GM21528 (cell line): ENCODE measurements at regions not wholly inside any gene's neighbourhood (a gene's known extent, or its start where the extent isn't known, plus 50 kb on each side); places are given as distances from the start of the nearest gene placed in this dataset.

Source experiments
- ATAC-seq: cut with Tn5 transposase; IDR thresholded peaks from one replicate; pipeline ENCODE4 v1.9.1; 2021; ENCODE audit warnings: mild to moderate bottlenecking, moderate library complexity; ENCODE audit not compliant: unreplicated experiment, low FRiP score

DNA sequence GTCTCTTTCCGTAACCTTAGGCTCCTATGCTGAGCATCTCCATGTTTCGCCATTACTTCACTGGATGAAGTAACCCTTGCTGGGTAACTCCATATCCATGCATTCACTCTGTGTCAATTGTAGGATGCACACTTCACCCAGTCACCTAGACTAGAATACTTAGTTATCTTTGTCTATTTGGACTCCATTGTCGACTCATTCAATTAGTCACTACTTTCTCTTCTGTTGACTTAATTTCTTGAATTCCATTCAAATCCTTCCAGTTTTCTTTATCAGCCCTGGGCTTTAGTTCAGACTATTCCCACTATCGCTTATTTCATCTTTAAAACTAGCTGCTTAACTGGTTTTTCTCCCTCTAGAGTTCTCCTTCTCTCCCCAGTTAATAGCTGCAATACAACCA lies 111.3 kb upstream of the TNS3 start:
- no peak for ATAC-seq

GRCh38 chr7:47691988-47692387 lies 110.1 kb upstream of the TNS3 start:
- no peak for ATAC-seq

- ATAC-seq, result no peak
Observed at GRCh38 chr7:47690902-47691558, 109.1 kb upstream of the TNS3 start.

DNA sequence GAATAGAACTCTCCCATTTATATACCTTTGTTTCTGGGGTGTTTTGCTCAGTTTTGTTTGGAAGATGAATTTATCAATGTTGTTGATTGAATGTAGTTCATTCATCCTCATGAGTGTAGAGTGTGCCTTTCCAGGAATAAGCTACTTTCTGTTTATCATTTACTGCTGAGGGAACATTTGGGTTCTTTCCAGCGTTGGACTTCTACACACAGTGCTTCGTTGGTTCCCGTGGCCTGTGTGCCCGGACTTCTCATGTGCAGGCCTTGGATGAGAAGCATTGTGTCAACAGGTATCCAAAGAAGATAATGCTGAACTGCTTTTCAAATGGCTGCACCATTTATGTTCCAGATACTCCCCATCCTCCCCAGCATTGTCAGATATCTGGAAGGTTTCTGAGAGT lies 107.6 kb upstream of the TNS3 start:
- ATAC-seq, result no peak

DNA sequence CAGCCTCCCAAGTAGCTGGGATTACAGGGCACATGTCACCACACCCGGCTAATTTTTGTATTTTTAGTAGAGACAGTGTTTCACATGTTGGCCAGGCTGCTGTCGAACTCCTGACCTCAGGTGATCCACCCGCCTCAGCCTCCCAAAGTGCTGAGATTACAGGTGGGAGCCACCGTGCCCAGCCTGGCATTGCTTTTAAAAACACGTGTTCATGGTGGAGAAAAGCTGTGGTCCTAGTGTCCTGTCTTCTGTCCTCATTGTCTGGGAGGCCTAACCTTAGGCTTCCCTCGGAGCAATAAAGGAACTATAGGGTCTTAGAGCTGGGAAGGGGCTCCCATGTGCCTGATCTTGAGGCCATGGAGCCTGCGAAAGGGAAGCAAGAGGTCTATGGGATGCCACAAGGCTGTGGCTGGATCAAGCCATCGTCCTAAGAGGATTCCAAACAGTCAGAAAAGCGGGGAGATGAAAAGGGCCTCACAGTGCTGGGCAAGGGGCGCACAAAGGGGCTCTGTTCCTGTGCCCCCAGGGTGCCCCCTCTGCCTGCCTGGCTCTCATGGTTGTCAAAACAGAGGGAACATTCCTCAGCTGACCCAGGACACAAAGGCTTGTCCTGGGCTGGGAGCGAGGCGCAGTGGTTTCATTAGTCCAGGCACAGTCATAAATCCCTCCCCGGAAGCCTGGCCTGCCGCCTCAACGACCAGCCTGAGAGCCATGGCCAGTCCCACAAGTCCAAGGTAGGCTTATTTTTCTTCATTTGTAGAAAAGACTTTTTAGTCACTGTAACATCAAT lies 106.6 kb upstream of the TNS3 start:
- ATAC-seq, result no peak

DNA sequence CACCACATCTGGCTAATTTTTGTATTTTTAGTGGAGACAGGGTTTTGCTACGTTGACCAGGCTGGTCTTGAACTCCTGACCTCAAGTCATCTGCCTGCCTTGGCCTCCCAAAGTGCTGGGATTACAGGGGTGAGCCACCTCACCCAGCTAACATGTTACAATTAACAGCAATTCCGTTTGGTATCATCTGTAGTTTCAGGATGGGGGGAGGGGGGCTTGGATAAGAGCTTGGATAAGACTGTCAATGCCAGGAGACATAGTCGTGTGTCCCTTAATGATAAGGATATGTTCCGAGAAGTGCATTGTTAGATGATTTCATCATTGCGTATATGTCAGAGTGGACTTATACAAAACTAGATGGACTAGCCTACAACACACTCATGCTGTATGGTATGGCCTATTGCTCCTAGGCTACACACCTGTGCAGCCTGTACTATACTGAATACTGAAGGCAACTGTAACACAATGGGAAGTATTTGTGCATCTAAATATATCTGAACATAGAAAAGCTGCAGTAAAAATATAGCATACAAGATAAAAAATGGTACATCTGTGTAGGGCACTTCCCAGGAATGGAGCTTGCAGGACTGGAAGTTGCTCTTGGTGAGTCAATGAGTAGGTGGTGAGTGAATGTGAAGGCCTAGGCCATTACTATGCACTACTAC lies 103.9 kb upstream of the TNS3 start:
- no peak for ATAC-seq

- ATAC-seq, result no peak
Observed at GRCh38 chr7:47685151-47685550, 103.2 kb upstream of the TNS3 start.

DNA sequence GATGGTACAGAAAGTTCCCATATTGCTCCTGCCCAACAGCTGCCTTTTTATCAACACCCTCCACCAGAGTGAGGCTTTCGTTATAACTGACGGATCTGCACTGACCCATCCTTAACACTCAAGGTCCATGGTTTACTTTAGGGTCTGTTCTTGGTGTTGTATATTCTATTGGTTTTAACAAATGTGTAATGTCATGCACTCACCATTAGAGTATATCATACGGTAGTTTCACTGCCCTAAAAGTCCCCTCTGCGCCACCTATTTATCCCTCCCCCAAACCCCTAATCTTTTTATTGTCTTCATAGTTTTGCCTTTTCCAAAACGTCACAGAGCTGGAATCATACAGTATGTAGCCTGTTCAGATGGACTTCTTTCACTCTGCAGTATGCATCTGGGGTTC lies 102.8 kb upstream of the TNS3 start:
- no peak for ATAC-seq

- no peak for ATAC-seq
Observed at GRCh38 chr7:47683485-47683898, 101.6 kb upstream of the TNS3 start.

- no peak for ATAC-seq
Observed at GRCh38 chr7:47682874-47683273, 101.0 kb upstream of the TNS3 start.

GRCh38 chr7:47681249-47681810 lies 99.4 kb upstream of the TNS3 start:
- ATAC-seq, result no peak

- ATAC-seq, result no peak
Observed at GRCh38 chr7:47678641-47679380, 96.9 kb upstream of the TNS3 start.

GRCh38 chr7:47677664-47678063 lies 95.8 kb upstream of the TNS3 start:
- ATAC-seq, result no peak

DNA sequence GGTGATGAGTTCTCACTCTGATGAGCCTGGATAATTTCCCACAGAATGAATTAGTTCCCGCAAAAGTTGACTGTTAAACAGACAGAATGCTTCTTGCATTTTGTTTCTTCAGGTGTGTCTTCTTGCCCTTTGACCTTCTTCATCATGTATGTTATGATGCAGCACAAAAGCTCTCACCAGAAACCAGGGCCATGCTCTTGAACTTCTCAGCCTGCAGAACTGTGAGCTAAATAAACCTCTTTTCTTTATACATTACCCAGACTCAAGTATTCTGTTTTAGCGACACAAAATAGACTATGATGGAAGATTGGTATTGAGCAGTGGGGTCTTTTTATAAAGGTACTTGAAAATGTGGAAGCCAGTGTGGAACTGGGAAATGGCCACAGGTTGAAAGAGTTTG lies 95.2 kb upstream of the TNS3 start:
- ATAC-seq, result no peak

- no peak for ATAC-seq
Observed at GRCh38 chr7:47672977-47673381, 91.1 kb upstream of the TNS3 start.

DNA sequence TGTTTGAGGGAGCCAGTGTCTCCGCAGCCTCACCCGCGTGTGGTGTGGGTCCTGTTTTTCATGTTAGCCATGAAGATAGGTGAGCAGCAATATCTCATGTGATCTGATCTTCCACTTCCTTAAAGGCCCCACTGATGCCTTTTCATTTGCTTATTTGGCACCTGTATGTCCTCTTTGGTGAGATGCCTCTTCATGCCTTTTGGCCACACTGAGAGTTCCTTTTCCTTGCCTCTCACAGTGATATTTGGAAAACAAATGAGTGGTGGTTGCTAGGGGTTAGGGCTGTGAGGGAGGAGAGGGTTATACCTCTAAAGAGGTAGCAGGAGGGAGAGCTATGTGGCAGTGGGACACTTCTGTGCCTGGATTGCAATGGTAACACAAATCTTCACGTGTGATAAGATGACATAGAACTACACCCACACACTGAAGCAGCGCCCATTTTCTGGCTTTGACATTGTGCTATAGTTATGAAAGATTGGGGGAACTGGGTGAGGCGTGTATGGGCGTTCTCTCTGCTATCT lies 90.4 kb upstream of the TNS3 start:
- ATAC-seq, result no peak

DNA sequence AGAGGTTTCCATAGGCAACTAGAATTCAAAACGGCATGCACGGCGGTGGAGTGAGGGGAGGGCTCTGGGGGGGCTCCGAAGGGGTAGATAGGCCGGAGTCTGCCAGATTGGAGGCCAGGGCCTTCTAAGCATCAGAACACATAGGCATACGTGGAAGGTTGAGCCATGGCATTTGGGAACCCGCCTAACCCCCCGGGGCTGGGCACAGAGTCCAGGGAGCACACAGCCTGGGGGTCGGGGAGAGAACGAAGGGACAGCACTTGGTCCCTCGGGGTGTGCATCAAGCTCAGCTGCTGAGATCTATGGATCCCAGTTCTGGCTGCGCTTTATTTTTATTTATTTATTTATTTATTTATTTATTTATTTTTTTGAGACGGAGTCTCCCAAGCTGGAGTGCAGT lies 89.4 kb upstream of the TNS3 start:
- ATAC-seq, result no peak

GRCh38 chr7:47670729-47671128 lies 88.8 kb upstream of the TNS3 start:
- ATAC-seq, result peak; percentile 80

- peak; percentile 0 for ATAC-seq
Observed at GRCh38 chr7:47669901-47670384, 88.0 kb upstream of the TNS3 start.

GRCh38 chr7:47669178-47669891 lies 87.4 kb upstream of the TNS3 start:
- ATAC-seq, result peak; percentile 80
